ENCODE measurements at regions not wholly inside any gene's neighbourhood (a gene's known extent, or its start where the extent isn't known, plus 50 kb on each side); places are given as distances from the start of the nearest gene placed in this dataset.

- no peak for TF ChIP-seq HMGXB4 (CRISPR knock-in tag; IDR thresholded peaks at IDR 0.05)
- no peak for TF ChIP-seq JAZF1 (CRISPR knock-in tag; IDR thresholded peaks at IDR 0.05)
- TF ChIP-seq RORB (CRISPR knock-in tag; IDR thresholded peaks at IDR 0.05), result no peak
- no peak for TF ChIP-seq PRRX2 (CRISPR knock-in tag; IDR thresholded peaks at IDR 0.05)
- no peak for TF ChIP-seq NR2C2 (CRISPR knock-in tag; IDR thresholded peaks at IDR 0.05)
- TF ChIP-seq IRF2 (CRISPR knock-in tag; IDR thresholded peaks at IDR 0.05; ENCODE audit: borderline replicate concordance, low read depth), result no peak
These were observed 58.0 kb upstream of the VWC2 start (continued) for GRCh38 chr7:49715486-49715885.

DNA sequence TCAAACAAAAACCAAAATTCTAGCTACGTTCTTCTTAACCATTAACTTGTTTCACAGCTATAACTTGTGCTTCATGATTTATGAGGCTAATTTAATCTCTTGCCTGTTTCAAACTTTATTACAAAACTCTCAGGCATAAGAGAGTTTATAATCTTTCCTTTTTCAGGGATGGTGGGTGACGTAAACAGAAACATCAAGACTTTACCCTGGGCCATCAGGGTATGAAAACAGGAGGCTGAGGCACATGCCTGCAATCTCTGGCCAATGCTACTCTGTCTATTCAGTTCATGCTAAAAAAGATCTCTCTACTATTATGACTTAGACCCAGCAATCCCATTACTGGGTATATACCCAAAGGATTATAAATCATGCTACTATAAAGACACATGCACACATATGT, 55.9 kb upstream of the VWC2 start:
- peaks cover 2% of the 10 kb centered on the region; the same call in 1 of the 2 replicates for H3K4me1 Mint-ChIP-seq
- H3K27ac Mint-ChIP-seq, result no peak overlapping the region
- no peaks in the 10 kb centered on the region; the same call in 1 of the 2 replicates for H3K27me3 Mint-ChIP-seq (ENCODE audit: low read depth)
- no peak overlapping the region for H3K4me3 Mint-ChIP-seq
- H3K36me3 Mint-ChIP-seq, result peaks cover 1% of the 10 kb centered on the region; the same call in 1 of the 2 replicates
- ChIA-PET CTCF (no interaction called here), POLR2A (no interaction called here)
- H3K9me3 Mint-ChIP-seq, result peaks cover 21% of the 10 kb centered on the region
- TF ChIP-seq PRDM15 (CRISPR knock-in tag; IDR thresholded peaks at IDR 0.05), result no peak
- TF ChIP-seq, protein P1, sequence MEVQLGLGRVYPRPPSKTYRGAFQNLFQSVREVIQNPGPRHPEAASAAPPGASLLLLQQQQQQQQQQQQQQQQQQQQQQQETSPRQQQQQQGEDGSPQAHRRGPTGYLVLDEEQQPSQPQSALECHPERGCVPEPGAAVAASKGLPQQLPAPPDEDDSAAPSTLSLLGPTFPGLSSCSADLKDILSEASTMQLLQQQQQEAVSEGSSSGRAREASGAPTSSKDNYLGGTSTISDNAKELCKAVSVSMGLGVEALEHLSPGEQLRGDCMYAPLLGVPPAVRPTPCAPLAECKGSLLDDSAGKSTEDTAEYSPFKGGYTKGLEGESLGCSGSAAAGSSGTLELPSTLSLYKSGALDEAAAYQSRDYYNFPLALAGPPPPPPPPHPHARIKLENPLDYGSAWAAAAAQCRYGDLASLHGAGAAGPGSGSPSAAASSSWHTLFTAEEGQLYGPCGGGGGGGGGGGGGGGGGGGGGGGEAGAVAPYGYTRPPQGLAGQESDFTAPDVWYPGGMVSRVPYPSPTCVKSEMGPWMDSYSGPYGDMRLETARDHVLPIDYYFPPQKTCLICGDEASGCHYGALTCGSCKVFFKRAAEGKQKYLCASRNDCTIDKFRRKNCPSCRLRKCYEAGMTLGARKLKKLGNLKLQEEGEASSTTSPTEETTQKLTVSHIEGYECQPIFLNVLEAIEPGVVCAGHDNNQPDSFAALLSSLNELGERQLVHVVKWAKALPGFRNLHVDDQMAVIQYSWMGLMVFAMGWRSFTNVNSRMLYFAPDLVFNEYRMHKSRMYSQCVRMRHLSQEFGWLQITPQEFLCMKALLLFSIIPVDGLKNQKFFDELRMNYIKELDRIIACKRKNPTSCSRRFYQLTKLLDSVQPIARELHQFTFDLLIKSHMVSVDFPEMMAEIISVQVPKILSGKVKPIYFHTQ (CRISPR knock-in tag; IDR thresholded peaks at IDR 0.05), result no peak
- TF ChIP-seq FOXK1 (CRISPR knock-in tag; IDR thresholded peaks at IDR 0.05), result no peak
- TF ChIP-seq, protein P2, sequence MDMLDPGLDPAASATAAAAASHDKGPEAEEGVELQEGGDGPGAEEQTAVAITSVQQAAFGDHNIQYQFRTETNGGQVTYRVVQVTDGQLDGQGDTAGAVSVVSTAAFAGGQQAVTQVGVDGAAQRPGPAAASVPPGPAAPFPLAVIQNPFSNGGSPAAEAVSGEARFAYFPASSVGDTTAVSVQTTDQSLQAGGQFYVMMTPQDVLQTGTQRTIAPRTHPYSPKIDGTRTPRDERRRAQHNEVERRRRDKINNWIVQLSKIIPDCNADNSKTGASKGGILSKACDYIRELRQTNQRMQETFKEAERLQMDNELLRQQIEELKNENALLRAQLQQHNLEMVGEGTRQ (CRISPR knock-in tag; IDR thresholded peaks at IDR 0.05), result no peak
- no peak for TF ChIP-seq JAZF1 (CRISPR knock-in tag; IDR thresholded peaks at IDR 0.05)
- TF ChIP-seq SP1 (CRISPR knock-in tag; conservative IDR thresholded peaks at IDR 0.05), result no peak
- no peak for TF ChIP-seq TEAD4 (CRISPR knock-in tag; IDR thresholded peaks at IDR 0.05)
- no peak for TF ChIP-seq TP53 (CRISPR knock-in tag; IDR thresholded peaks at IDR 0.05)
- TF ChIP-seq MYBL2 (CRISPR knock-in tag; IDR thresholded peaks at IDR 0.05), result no peak
- no peak for TF ChIP-seq ZNF512 (CRISPR knock-in tag; IDR thresholded peaks at IDR 0.05; ENCODE audit: borderline replicate concordance)
- no peak for TF ChIP-seq TEAD1 (CRISPR knock-in tag; IDR thresholded peaks at IDR 0.05)
- no peak for TF ChIP-seq ESRRA (CRISPR knock-in tag; IDR thresholded peaks at IDR 0.05; ENCODE audit: borderline replicate concordance)
- no peak for TF ChIP-seq HMGXB4 (CRISPR knock-in tag; IDR thresholded peaks at IDR 0.05)
- no peak for TF ChIP-seq KAT7 (CRISPR knock-in tag; IDR thresholded peaks at IDR 0.05; ENCODE audit: borderline replicate concordance)
- DNase-seq (ENCODE audit: low spot score), result no peak
- ATAC-seq, result no peak
